ENCODE measurements at regions not wholly inside any gene's neighbourhood (a gene's known extent, or its start where the extent isn't known, plus 50 kb on each side); places are given as distances from the start of the nearest gene placed in this dataset.

GRCh38 chr15:45799508-45799907 lies 164.7 kb downstream of the SQOR start:
- no peak overlapping the region for H3K4me2 ChIP-seq (ENCODE audit: low read depth, low read length, poor library complexity, severe bottlenecking)
- no peaks in the 10 kb centered on the region for H3F3A ChIP-seq (ENCODE audit: insufficient read depth)
- H3K9me3 ChIP-seq (ENCODE audit: insufficient read depth, low read length), result no peaks in the 10 kb centered on the region
- H4K20me1 ChIP-seq (ENCODE audit: low read depth, low read length), result no peaks in the 10 kb centered on the region
- H3K79me2 ChIP-seq (ENCODE audit: insufficient read depth, low read length), result no peaks in the 10 kb centered on the region
- H3K27me3 ChIP-seq (ENCODE audit: low read length), result no peaks in the 10 kb centered on the region
- no peak overlapping the region for H3K9ac ChIP-seq (ENCODE audit: low read length)
- H3K4me3 ChIP-seq (ENCODE audit: insufficient read depth, low read length, poor library complexity, severe bottlenecking), result no peak overlapping the region
- H3K9me2 ChIP-seq (replicated peaks; ENCODE audit: insufficient read depth, low read length), result no peaks in the 10 kb centered on the region
- TF ChIP-seq EZH2phosphoT487 (conservative IDR thresholded peaks at IDR 0.05; ENCODE audit: low read length) (no peak), CTCF (IDR thresholded peaks at IDR 0.05; ENCODE audit: insufficient read depth, low read length, poor library complexity, severe bottlenecking) (no peak)
- no peak overlapping the region for H3K27ac ChIP-seq (ENCODE audit: low read depth, low read length)
- no peak overlapping the region for H2AFZ ChIP-seq (ENCODE audit: low read depth, low read length, severe bottlenecking)
- H3K36me3 ChIP-seq (ENCODE audit: low read length), result no peaks in the 10 kb centered on the region

GRCh38 chr15:45801543-45801942 lies 166.7 kb downstream of the SQOR start:
- Histone ChIP-seq H3F3A (ENCODE audit: insufficient read depth) (no peaks in the 10 kb centered on the region), H3K9me2 (replicated peaks; ENCODE audit: insufficient read depth, low read length) (no peaks in the 10 kb centered on the region), H3K79me2 (ENCODE audit: insufficient read depth, low read length) (no peaks in the 10 kb centered on the region), H2AFZ (ENCODE audit: low read depth, low read length, severe bottlenecking) (no peak overlapping the region), H3K36me3 (ENCODE audit: low read length) (no peaks in the 10 kb centered on the region), H3K27ac (ENCODE audit: low read depth, low read length) (no peak overlapping the region), H3K4me3 (ENCODE audit: insufficient read depth, low read length, poor library complexity, severe bottlenecking) (no peak overlapping the region), H3K27me3 (ENCODE audit: low read length) (no peaks in the 10 kb centered on the region), H3K4me2 (ENCODE audit: low read depth, low read length, poor library complexity, severe bottlenecking) (no peak overlapping the region), H3K9me3 (ENCODE audit: insufficient read depth, low read length) (no peaks in the 10 kb centered on the region), H3K9ac (ENCODE audit: low read length) (no peak overlapping the region), H4K20me1 (ENCODE audit: low read depth, low read length) (no peaks in the 10 kb centered on the region)
- no peak for TF ChIP-seq CTCF (IDR thresholded peaks at IDR 0.05; ENCODE audit: insufficient read depth, low read length, poor library complexity, severe bottlenecking)
- no peak for TF ChIP-seq EZH2phosphoT487 (conservative IDR thresholded peaks at IDR 0.05; ENCODE audit: low read length)

GRCh38 chr15:45802140-45802539 lies 167.3 kb downstream of the SQOR start:
- H3K79me2 ChIP-seq (ENCODE audit: insufficient read depth, low read length), result no peaks in the 10 kb centered on the region
- H3K27ac ChIP-seq (ENCODE audit: low read depth, low read length), result no peak overlapping the region
- no peak overlapping the region for H3K9ac ChIP-seq (ENCODE audit: low read length)
- H3K4me2 ChIP-seq (ENCODE audit: low read depth, low read length, poor library complexity, severe bottlenecking), result no peak overlapping the region
- H3K36me3 ChIP-seq (ENCODE audit: low read length), result no peaks in the 10 kb centered on the region
- no peak overlapping the region for H3K4me3 ChIP-seq (ENCODE audit: insufficient read depth, low read length, poor library complexity, severe bottlenecking)
- TF ChIP-seq CTCF (IDR thresholded peaks at IDR 0.05; ENCODE audit: insufficient read depth, low read length, poor library complexity, severe bottlenecking) (no peak), EZH2phosphoT487 (conservative IDR thresholded peaks at IDR 0.05; ENCODE audit: low read length) (no peak)
- no peaks in the 10 kb centered on the region for H3K27me3 ChIP-seq (ENCODE audit: low read length)
- no peak overlapping the region for H2AFZ ChIP-seq (ENCODE audit: low read depth, low read length, severe bottlenecking)
- no peaks in the 10 kb centered on the region for H3K9me3 ChIP-seq (ENCODE audit: insufficient read depth, low read length)
- H4K20me1 ChIP-seq (ENCODE audit: low read depth, low read length), result no peaks in the 10 kb centered on the region
- no peaks in the 10 kb centered on the region for H3K9me2 ChIP-seq (replicated peaks; ENCODE audit: insufficient read depth, low read length)
- H3F3A ChIP-seq (ENCODE audit: insufficient read depth), result no peaks in the 10 kb centered on the region

Data from SU-DHL-6 (cell line).